ENCODE measurements at regions not wholly inside any gene's neighbourhood (a gene's known extent, or its start where the extent isn't known, plus 50 kb on each side); places are given as distances from the start of the nearest gene placed in this dataset.

- H3K27me3 Mint-ChIP-seq (ENCODE audit: low read depth in 2 of 2): peaks cover 4 to 7% of the 10 kb centered on the region in 2 donors
- no peaks in the 10 kb centered on the region for H3K36me3 Mint-ChIP-seq
- peak in 1 of 2 donors; percentile 40 for DNase-seq
- Histone ChIP-seq H3K9me3 (ENCODE audit: control insufficient read depth, insufficient read depth, low read length) (no peaks in the 10 kb centered on the region), H3K36me3 (ENCODE audit: control insufficient read depth, insufficient read depth, low read length) (no peaks in the 10 kb centered on the region), H3K4me3 (ENCODE audit: low read length) (no peak overlapping the region), H3K4me1 (ENCODE audit: control insufficient read depth, insufficient read depth, low read length) (peaks cover 42% of the 10 kb centered on the region), H3K27ac (ENCODE audit: low read length) (no peak overlapping the region), H3K27me3 (ENCODE audit: control insufficient read depth, insufficient read depth, low read length) (no peaks in the 10 kb centered on the region)
- peaks cover 12 to 24% of the 10 kb centered on the region in 2 donors for H3K4me1 Mint-ChIP-seq
- H3K9me3 Mint-ChIP-seq: no peaks in the 10 kb centered on the region
- no peak for TF ChIP-seq CTCF (IDR thresholded peaks at IDR 0.05)
- H3K27ac Mint-ChIP-seq: no peak overlapping the region
- no peak overlapping the region for H3K4me3 Mint-ChIP-seq
- intact Hi-C loops (cut with micrococcal nuclease): no loop called here
- peak; percentile 61 to 75 (median 68) for ATAC-seq
- WGBS (ENCODE audit: insufficient coverage): 73% methylated on average over 4 of the region's 4 CpGs
These were observed 254.6 kb downstream of the PTEN start for GRCh38 chr10:88117869-88118632.

GRCh38 chr10:88118729-88119128 lies 255.3 kb downstream of the PTEN start:
- no peak for DNase-seq
- H3K27ac Mint-ChIP-seq: no peak overlapping the region
- TF ChIP-seq CTCF (IDR thresholded peaks at IDR 0.05): no peak
- WGBS (ENCODE audit: insufficient coverage): 70% methylated on average over 4 of the region's 4 CpGs
- H3K27me3 ChIP-seq (ENCODE audit: control insufficient read depth, insufficient read depth, low read length): no peaks in the 10 kb centered on the region
- no peaks in the 10 kb centered on the region for H3K36me3 Mint-ChIP-seq
- no peak for ATAC-seq
- H3K36me3 ChIP-seq (ENCODE audit: control insufficient read depth, insufficient read depth, low read length): no peaks in the 10 kb centered on the region
- H3K27me3 Mint-ChIP-seq (ENCODE audit: low read depth in 2 of 2): peaks cover 4 to 8% of the 10 kb centered on the region in 2 donors
- intact Hi-C loops (cut with micrococcal nuclease): no loop called here
- no peaks in the 10 kb centered on the region for H3K9me3 Mint-ChIP-seq
- no peak overlapping the region for H3K27ac ChIP-seq (ENCODE audit: low read length)
- H3K9me3 ChIP-seq (ENCODE audit: control insufficient read depth, insufficient read depth, low read length): no peaks in the 10 kb centered on the region
- peaks cover 38% of the 10 kb centered on the region for H3K4me1 ChIP-seq (ENCODE audit: control insufficient read depth, insufficient read depth, low read length)
- no peak overlapping the region for H3K4me3 ChIP-seq (ENCODE audit: low read length)
- H3K4me3 Mint-ChIP-seq: no peak overlapping the region
- peaks cover 12 to 17% of the 10 kb centered on the region in 2 donors for H3K4me1 Mint-ChIP-seq

- intact Hi-C loops (cut with micrococcal nuclease): no loop called here
- 98% methylated on average over 2 of the region's 2 CpGs for WGBS (ENCODE audit: insufficient coverage)
- Mint-ChIP-seq H3K27ac (no peak overlapping the region), H3K9me3 (no peaks in the 10 kb centered on the region), H3K27me3 (ENCODE audit: low read depth in 2 of 2) (peaks cover 4 to 12% of the 10 kb centered on the region in 2 donors), H3K36me3 (no peaks in the 10 kb centered on the region), H3K4me1 (peaks cover 8 to 13% of the 10 kb centered on the region in 2 donors), H3K4me3 (no peak overlapping the region)
- DNase-seq (no peak), ATAC-seq (no peak)
- no peak for TF ChIP-seq CTCF (IDR thresholded peaks at IDR 0.05)
- Histone ChIP-seq H3K9me3 (ENCODE audit: control insufficient read depth, insufficient read depth, low read length) (no peaks in the 10 kb centered on the region), H3K4me1 (ENCODE audit: control insufficient read depth, insufficient read depth, low read length) (peaks cover 33% of the 10 kb centered on the region), H3K27me3 (ENCODE audit: control insufficient read depth, insufficient read depth, low read length) (no peaks in the 10 kb centered on the region), H3K27ac (ENCODE audit: low read length) (no peak overlapping the region), H3K36me3 (ENCODE audit: control insufficient read depth, insufficient read depth, low read length) (no peaks in the 10 kb centered on the region), H3K4me3 (ENCODE audit: low read length) (no peak overlapping the region)
These were observed 255.7 kb downstream of the PTEN start for GRCh38 chr10:88119160-88119559.

GRCh38 chr10:88120075-88120474 lies 256.6 kb downstream of the PTEN start:
- no peak for ATAC-seq
- Histone ChIP-seq H3K4me3 (ENCODE audit: low read length) (no peak overlapping the region), H3K4me1 (ENCODE audit: control insufficient read depth, insufficient read depth, low read length) (peaks cover 27% of the 10 kb centered on the region), H3K36me3 (ENCODE audit: control insufficient read depth, insufficient read depth, low read length) (no peaks in the 10 kb centered on the region), H3K27me3 (ENCODE audit: control insufficient read depth, insufficient read depth, low read length) (no peaks in the 10 kb centered on the region), H3K27ac (ENCODE audit: low read length) (no peak overlapping the region), H3K9me3 (ENCODE audit: control insufficient read depth, insufficient read depth, low read length) (no peaks in the 10 kb centered on the region)
- no peak for TF ChIP-seq CTCF (IDR thresholded peaks at IDR 0.05)
- Mint-ChIP-seq H3K27me3 (ENCODE audit: low read depth in 2 of 2) (peaks cover 4 to 13% of the 10 kb centered on the region in 2 donors), H3K9me3 (no peaks in the 10 kb centered on the region), H3K4me1 (peaks cover 0 to 5% of the 10 kb centered on the region in 2 donors), H3K4me3 (no peak overlapping the region), H3K27ac (no peak overlapping the region), H3K36me3 (no peaks in the 10 kb centered on the region)
- intact Hi-C loops (cut with micrococcal nuclease): no loop called here
- WGBS (ENCODE audit: insufficient coverage): 75% methylated on average over 8 of the region's 8 CpGs
- no peak for DNase-seq

Measured in natural killer cell (primary cell).